ENCODE measurements at regions not wholly inside any gene's neighbourhood (a gene's known extent, or its start where the extent isn't known, plus 50 kb on each side); places are given as distances from the start of the nearest gene placed in this dataset.

- no peak for DNase-seq (ENCODE audit: low spot score)
- TF ChIP-seq, protein P1, sequence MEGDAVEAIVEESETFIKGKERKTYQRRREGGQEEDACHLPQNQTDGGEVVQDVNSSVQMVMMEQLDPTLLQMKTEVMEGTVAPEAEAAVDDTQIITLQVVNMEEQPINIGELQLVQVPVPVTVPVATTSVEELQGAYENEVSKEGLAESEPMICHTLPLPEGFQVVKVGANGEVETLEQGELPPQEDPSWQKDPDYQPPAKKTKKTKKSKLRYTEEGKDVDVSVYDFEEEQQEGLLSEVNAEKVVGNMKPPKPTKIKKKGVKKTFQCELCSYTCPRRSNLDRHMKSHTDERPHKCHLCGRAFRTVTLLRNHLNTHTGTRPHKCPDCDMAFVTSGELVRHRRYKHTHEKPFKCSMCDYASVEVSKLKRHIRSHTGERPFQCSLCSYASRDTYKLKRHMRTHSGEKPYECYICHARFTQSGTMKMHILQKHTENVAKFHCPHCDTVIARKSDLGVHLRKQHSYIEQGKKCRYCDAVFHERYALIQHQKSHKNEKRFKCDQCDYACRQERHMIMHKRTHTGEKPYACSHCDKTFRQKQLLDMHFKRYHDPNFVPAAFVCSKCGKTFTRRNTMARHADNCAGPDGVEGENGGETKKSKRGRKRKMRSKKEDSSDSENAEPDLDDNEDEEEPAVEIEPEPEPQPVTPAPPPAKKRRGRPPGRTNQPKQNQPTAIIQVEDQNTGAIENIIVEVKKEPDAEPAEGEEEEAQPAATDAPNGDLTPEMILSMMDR (IDR thresholded peaks at IDR 0.05; ENCODE audit: extremely low read depth, insufficient read depth, missing control alignments), result no peak
- in situ Hi-C loops (cut with MboI; ENCODE audit: low pct_unique_long_range_greater_than_20kb, low sequenced_read_pairs, unreplicated experiment), result no loop called here
Measured at GRCh38 chr1:213656039-213656438, 331.7 kb upstream of the PROX1 start.

GRCh38 chr1:213656503-213656902 lies 331.3 kb upstream of the PROX1 start:
- in situ Hi-C loops (cut with MboI; ENCODE audit: low pct_unique_long_range_greater_than_20kb, low sequenced_read_pairs, unreplicated experiment), result no loop called here
- no peak for DNase-seq (ENCODE audit: low spot score)
- TF ChIP-seq, protein P1 (IDR thresholded peaks at IDR 0.05; ENCODE audit: extremely low read depth, insufficient read depth, missing control alignments), result no peak

DNA sequence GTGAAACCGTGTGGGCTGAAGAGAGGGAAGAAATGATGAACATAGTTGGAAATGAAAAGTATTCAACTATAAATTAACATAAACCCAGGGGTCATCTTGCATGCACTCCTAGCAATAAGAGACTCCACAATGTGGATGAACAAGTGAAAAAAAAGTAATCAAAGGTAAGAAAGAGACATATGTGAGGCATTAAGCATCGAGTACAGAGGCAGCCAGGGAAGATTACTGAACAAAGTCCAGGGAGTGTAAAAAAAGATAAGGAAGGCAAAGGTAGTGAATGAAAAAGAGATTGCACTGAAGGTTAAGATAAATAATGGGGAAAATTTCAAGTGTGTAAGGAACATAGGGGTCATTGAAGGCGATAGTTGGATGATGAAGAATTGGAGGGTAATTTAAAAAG lies 330.8 kb upstream of the PROX1 start:
- TF ChIP-seq, protein P1 (IDR thresholded peaks at IDR 0.05; ENCODE audit: extremely low read depth, insufficient read depth, missing control alignments), result no peak
- no peak for DNase-seq (ENCODE audit: low spot score)
- in situ Hi-C loops (cut with MboI; ENCODE audit: low pct_unique_long_range_greater_than_20kb, low sequenced_read_pairs, unreplicated experiment), result no loop called here

DNA sequence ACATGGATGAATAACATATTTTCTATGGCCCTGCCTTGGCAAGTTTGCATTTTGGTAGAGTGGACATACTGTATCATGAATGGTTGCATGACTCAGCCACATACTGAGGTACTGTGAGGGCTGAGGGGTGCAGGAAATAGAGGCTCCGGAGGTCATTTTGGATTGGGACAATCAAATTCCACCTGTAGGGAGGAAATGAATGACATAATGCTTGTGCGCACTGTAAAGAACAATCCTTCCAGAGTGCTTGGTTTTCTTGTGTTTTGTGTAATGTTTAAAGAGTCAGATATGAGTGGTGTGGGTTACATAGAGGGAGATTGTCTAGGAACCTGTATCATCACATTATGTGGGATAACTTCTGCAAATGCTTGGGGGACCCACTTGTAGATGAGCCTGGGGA lies 329.9 kb upstream of the PROX1 start:
- no peak for DNase-seq (ENCODE audit: low spot score)
- TF ChIP-seq, protein P1 (IDR thresholded peaks at IDR 0.05; ENCODE audit: extremely low read depth, insufficient read depth, missing control alignments), result no peak
- in situ Hi-C loops (cut with MboI; ENCODE audit: low pct_unique_long_range_greater_than_20kb, low sequenced_read_pairs, unreplicated experiment), result no loop called here

- TF ChIP-seq, protein P1 (IDR thresholded peaks at IDR 0.05; ENCODE audit: extremely low read depth, insufficient read depth, missing control alignments), result no peak
- in situ Hi-C loops (cut with MboI; ENCODE audit: low pct_unique_long_range_greater_than_20kb, low sequenced_read_pairs, unreplicated experiment), result no loop called here
- DNase-seq (ENCODE audit: low spot score), result no peak
Measured at GRCh38 chr1:213658457-213658856, 329.3 kb upstream of the PROX1 start.

- DNase-seq (ENCODE audit: low spot score), result no peak
- in situ Hi-C loops (cut with MboI; ENCODE audit: low pct_unique_long_range_greater_than_20kb, low sequenced_read_pairs, unreplicated experiment), result no loop called here
- TF ChIP-seq, protein P1 (IDR thresholded peaks at IDR 0.05; ENCODE audit: extremely low read depth, insufficient read depth, missing control alignments), result no peak
Measured at GRCh38 chr1:213659580-213660547, 327.9 kb upstream of the PROX1 start.
